Neuronal stem cell (in vitro differentiated cells): ENCODE measurements at regions not wholly inside any gene's neighbourhood (a gene's known extent, or its start where the extent isn't known, plus 50 kb on each side); places are given as distances from the start of the nearest gene placed in this dataset.
A peak's percentile ranks its signal among the peaks of the same experiment; 100 is the strongest.

Experiments
- DNase-seq: peaks from one replicate; pipeline ENCODE4 v3.0.0-alpha.2; 2013; ENCODE audit warnings: low spot score
- H2AFZ ChIP-seq: one replicate; pipeline ENCODE4 v1.6.1; 2013; ENCODE audit warnings: mild to moderate bottlenecking, low read length, inconsistent platforms
- H2AK5ac ChIP-seq: 2 replicates; pipeline ENCODE4 v1.6.1; 2013; ENCODE audit warnings: low read depth, mild to moderate bottlenecking, inconsistent platforms, low read length, moderate library complexity, mixed read lengths
- H2BK120ac ChIP-seq: 2 replicates; pipeline ENCODE4 v1.6.1; 2013; ENCODE audit warnings: low read depth, mild to moderate bottlenecking, inconsistent platforms, low read length, moderate library complexity, mixed read lengths
- H2BK12ac ChIP-seq: one replicate; pipeline ENCODE4 v1.6.1; 2013; ENCODE audit warnings: low read length, inconsistent platforms
- H2BK15ac ChIP-seq: 2 replicates; pipeline ENCODE4 v1.6.1; 2013; ENCODE audit warnings: mild to moderate bottlenecking, low read length, inconsistent platforms, mixed read lengths
- H2BK5ac ChIP-seq: one replicate; pipeline ENCODE4 v1.6.1; 2013; ENCODE audit warnings: inconsistent platforms, mild to moderate bottlenecking, low read length, moderate library complexity
- H3K14ac ChIP-seq: one replicate; pipeline ENCODE4 v1.6.1; 2013; ENCODE audit warnings: low read length, inconsistent platforms
- H3K18ac ChIP-seq: 2 replicates; pipeline ENCODE4 v1.6.1; 2013; ENCODE audit warnings: low read length, inconsistent platforms
- H3K23ac ChIP-seq: 2 replicates; pipeline ENCODE4 v1.6.1; 2013; ENCODE audit warnings: low read depth, mild to moderate bottlenecking, mixed read lengths, low read length, inconsistent platforms; ENCODE audit not compliant: poor library complexity
- H3K27ac ChIP-seq: replicated peaks from 3 replicates; pipeline ENCODE4 v1.5.1; 2013; ENCODE audit warnings: low read length, inconsistent platforms
- H3K27me3 ChIP-seq, 3 experiments: 2 replicates each; pipeline ENCODE4 v1.6.1; 2013; ENCODE audit warnings: low read length in 3 of 3, mild to moderate bottlenecking in 2 of 3, inconsistent platforms in 1 of 3, low read depth in 1 of 3, mixed read lengths in 1 of 3, moderate library complexity in 1 of 3; ENCODE audit not compliant: control insufficient read depth in 3 of 3, insufficient read depth in 3 of 3
- H3K36me3 ChIP-seq, 2 donors: replicated peaks in 1 of 2; 2 replicates each; pipeline ENCODE4 v1.6.1; 2013; ENCODE audit warnings: low read length in 2 of 2; ENCODE audit not compliant: control insufficient read depth in 2 of 2, insufficient read depth in 2 of 2
- H3K4ac ChIP-seq: 2 replicates; pipeline ENCODE4 v1.6.1; 2013; ENCODE audit warnings: inconsistent platforms, mild to moderate bottlenecking, low read length, moderate library complexity
- H3K4me1 ChIP-seq, 2 donors: 1 replicate in 1 of 2; 2 replicates in 1 of 2; pipeline ENCODE4 v1.6.1; 2013; ENCODE audit warnings: low read length in 2 of 2, low read depth in 1 of 2; ENCODE audit not compliant: control insufficient read depth in 2 of 2, insufficient read depth in 1 of 2
- H3K4me2 ChIP-seq: one replicate; pipeline ENCODE4 v1.6.1; 2013; ENCODE audit warnings: mild to moderate bottlenecking, low read length, inconsistent platforms; ENCODE audit not compliant: insufficient read depth, poor library complexity, severe bottlenecking
- H3K4me3 ChIP-seq, 2 donors: 2 replicates each; pipeline ENCODE4 v1.5.1; 2013; ENCODE audit warnings: low read length in 2 of 2, mild to moderate bottlenecking in 2 of 2, inconsistent platforms in 1 of 2, moderate library complexity in 1 of 2
- H3K79me1 ChIP-seq: one replicate; pipeline ENCODE4 v1.6.1; 2013; ENCODE audit warnings: low read depth, mild to moderate bottlenecking, inconsistent platforms, low read length, moderate library complexity
- H3K9ac ChIP-seq: one replicate; pipeline ENCODE4 v1.6.1; 2013; ENCODE audit warnings: mild to moderate bottlenecking, low read depth, low read length, inconsistent platforms; ENCODE audit not compliant: poor library complexity
- H3K9me3 ChIP-seq, 2 donors: replicated peaks in 1 of 2; 2 replicates each; pipeline versions ENCODE3 to v1.6.1; 2013; ENCODE audit warnings: low read length in 2 of 2, mild to moderate bottlenecking in 2 of 2, inconsistent platforms in 1 of 2, low read depth in 1 of 2, mixed read lengths in 1 of 2, moderate library complexity in 1 of 2; ENCODE audit not compliant: control insufficient read depth in 2 of 2, insufficient read depth in 1 of 2
- H4K8ac ChIP-seq: one replicate; pipeline ENCODE4 v1.6.1; 2013; ENCODE audit warnings: low read depth, mild to moderate bottlenecking, inconsistent platforms, low read length, moderate library complexity
- H4K91ac ChIP-seq: one replicate; pipeline ENCODE4 v1.6.1; 2013; ENCODE audit warnings: low read length, low read depth, mild to moderate bottlenecking, inconsistent platforms; ENCODE audit not compliant: poor library complexity
- WGBS, 2 donors: extraction: QIAGEN DNeasy Blood & Tissue Kit; methylation state at CpG; one replicate each; pipeline ENCODE4 v1.1.7; 2013; ENCODE audit warnings: missing lambda C conversion rate in 2 of 2, mixed read lengths in 1 of 2; ENCODE audit not compliant: insufficient read length in 2 of 2, insufficient replicate concordance in 1 of 2; ENCODE audit errors: extremely low coverage in 2 of 2; 5-methylcytosine and 5-hydroxymethylcytosine counted together

GRCh38 chr13:74696148-74696922, 562.1 kb upstream of the KLF12 start:
- H3K18ac ChIP-seq = no peak overlapping the region
- H3K9me3 ChIP-seq = peaks cover 0 to 16% of the 10 kb centered on the region in 2 donors
- H3K79me1 ChIP-seq = no peaks in the 10 kb centered on the region
- no peak overlapping the region for H2BK5ac ChIP-seq
- no peak overlapping the region for H2BK15ac ChIP-seq
- no peak overlapping the region for H2AK5ac ChIP-seq
- no peak overlapping the region for H4K91ac ChIP-seq
- H3K27me3 ChIP-seq = no peaks in the 10 kb centered on the region
- no peak overlapping the region for H3K14ac ChIP-seq
- no peak for DNase-seq
- no CpG with 5 or more reads among the region's 8 CpGs for WGBS, 2 donors
- H3K23ac ChIP-seq = no peak overlapping the region
- no peaks in the 10 kb centered on the region for H3K36me3 ChIP-seq
- H2AFZ ChIP-seq = no peak overlapping the region
- no peak overlapping the region for H3K4me3 ChIP-seq
- H3K27ac ChIP-seq = no peak overlapping the region
- H3K9ac ChIP-seq = no peak overlapping the region
- no peak overlapping the region for H3K4me2 ChIP-seq
- no peak overlapping the region for H3K4ac ChIP-seq
- H4K8ac ChIP-seq = no peak overlapping the region
- no peak overlapping the region for H2BK120ac ChIP-seq
- H2BK12ac ChIP-seq = no peak overlapping the region
- peaks cover 4 to 5% of the 10 kb centered on the region in 2 donors for H3K4me1 ChIP-seq

GRCh38 chr13:74695021-74695800, 561.0 kb upstream of the KLF12 start:
- H3K4me3 ChIP-seq = no peak overlapping the region

GRCh38 chr13:74687442-74688182, 553.4 kb upstream of the KLF12 start:
- Histone ChIP-seq H3K36me3 (no peaks in the 10 kb centered on the region), H3K18ac (no peak overlapping the region), H3K9me3 (peaks cover 0 to 35% of the 10 kb centered on the region in 2 donors), H3K79me1 (no peaks in the 10 kb centered on the region), H2BK5ac (no peak overlapping the region), H3K9ac (no peak overlapping the region), H3K27me3 (no peaks in the 10 kb centered on the region), H3K4me2 (peak overlapping the region; percentile 40), H2AK5ac (no peak overlapping the region), H3K27ac (no peak overlapping the region), H3K23ac (no peak overlapping the region), H3K14ac (no peak overlapping the region), H3K4me3 (no peak overlapping the region), H3K4me1 (peaks cover 4 to 24% of the 10 kb centered on the region in 2 donors), H4K8ac (no peak overlapping the region), H3K4ac (no peak overlapping the region), H2AFZ (peak overlapping the region; percentile 43), H2BK12ac (no peak overlapping the region), H2BK120ac (no peak overlapping the region), H2BK15ac (no peak overlapping the region), H4K91ac (no peak overlapping the region)
- no CpG with 5 or more reads among the region's 7 CpGs for WGBS, 2 donors
- DNase-seq = peak; percentile 66

More at GRCh38 chr13:74695021-74695800, 561.0 kb upstream of the KLF12 start:
- WGBS, 2 donors = no CpG with 5 or more reads among the region's 11 CpGs
- Histone ChIP-seq H2AFZ (no peak overlapping the region), H3K79me1 (no peaks in the 10 kb centered on the region), H3K4ac (no peak overlapping the region), H4K8ac (no peak overlapping the region), H4K91ac (no peak overlapping the region), H3K36me3 (no peaks in the 10 kb centered on the region), H2AK5ac (no peak overlapping the region), H2BK5ac (no peak overlapping the region), H3K9me3 (peaks cover 0 to 15% of the 10 kb centered on the region in 2 donors), H3K14ac (no peak overlapping the region), H3K23ac (no peak overlapping the region), H3K27me3 (no peaks in the 10 kb centered on the region), H2BK15ac (no peak overlapping the region), H3K4me1 (peaks cover 4 to 5% of the 10 kb centered on the region in 2 donors), H3K9ac (no peak overlapping the region), H2BK120ac (no peak overlapping the region), H3K4me2 (no peak overlapping the region), H3K18ac (no peak overlapping the region), H2BK12ac (no peak overlapping the region), H3K27ac (no peak overlapping the region)
- no peak for DNase-seq
